ENCODE measurements at regions not wholly inside any gene's neighbourhood (a gene's known extent, or its start where the extent isn't known, plus 50 kb on each side); places are given as distances from the start of the nearest gene placed in this dataset.

- DNase-seq (ENCODE audit: extremely low spot score): no peak
- TF ChIP-seq ELF4 (IDR thresholded peaks at IDR 0.05) (no peak), NFRKB (IDR thresholded peaks at IDR 0.05) (no peak), ZNF384 (IDR thresholded peaks at IDR 0.05) (no peak), FOXM1 (IDR thresholded peaks at IDR 0.05; ENCODE audit: borderline replicate concordance) (no peak), SP1 (IDR thresholded peaks at IDR 0.05) (no peak), BHLHE40 (IDR thresholded peaks at IDR 0.05; ENCODE audit: borderline replicate concordance) (no peak), L3MBTL2 (conservative IDR thresholded peaks at IDR 0.05) (no peak), FOXA1 (IDR thresholded peaks at IDR 0.05) (no peak), FOXK2 (IDR thresholded peaks at IDR 0.05) (no peak), TARDBP (IDR thresholded peaks at IDR 0.05) (no peak), ARNT (IDR thresholded peaks at IDR 0.05) (no peak), LEF1 (IDR thresholded peaks at IDR 0.05; ENCODE audit: borderline replicate concordance) (no peak), HDGF (IDR thresholded peaks at IDR 0.05; ENCODE audit: borderline replicate concordance) (no peak), SUZ12 (IDR thresholded peaks at IDR 0.05) (no peak), CTBP1 (IDR thresholded peaks at IDR 0.05; ENCODE audit: borderline replicate concordance) (no peak)
- TF ChIP-seq, protein P1, sequence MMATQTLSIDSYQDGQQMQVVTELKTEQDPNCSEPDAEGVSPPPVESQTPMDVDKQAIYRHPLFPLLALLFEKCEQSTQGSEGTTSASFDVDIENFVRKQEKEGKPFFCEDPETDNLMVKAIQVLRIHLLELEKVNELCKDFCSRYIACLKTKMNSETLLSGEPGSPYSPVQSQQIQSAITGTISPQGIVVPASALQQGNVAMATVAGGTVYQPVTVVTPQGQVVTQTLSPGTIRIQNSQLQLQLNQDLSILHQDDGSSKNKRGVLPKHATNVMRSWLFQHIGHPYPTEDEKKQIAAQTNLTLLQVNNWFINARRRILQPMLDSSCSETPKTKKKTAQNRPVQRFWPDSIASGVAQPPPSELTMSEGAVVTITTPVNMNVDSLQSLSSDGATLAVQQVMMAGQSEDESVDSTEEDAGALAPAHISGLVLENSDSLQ (IDR thresholded peaks at IDR 0.05): no peak
- POLR2A ChIA-PET: no interaction called here
- CTCF ChIA-PET: no interaction called here
These were observed 155.1 kb upstream of the CELF4 start for GRCh38 chr18:37720663-37721062.

DNA sequence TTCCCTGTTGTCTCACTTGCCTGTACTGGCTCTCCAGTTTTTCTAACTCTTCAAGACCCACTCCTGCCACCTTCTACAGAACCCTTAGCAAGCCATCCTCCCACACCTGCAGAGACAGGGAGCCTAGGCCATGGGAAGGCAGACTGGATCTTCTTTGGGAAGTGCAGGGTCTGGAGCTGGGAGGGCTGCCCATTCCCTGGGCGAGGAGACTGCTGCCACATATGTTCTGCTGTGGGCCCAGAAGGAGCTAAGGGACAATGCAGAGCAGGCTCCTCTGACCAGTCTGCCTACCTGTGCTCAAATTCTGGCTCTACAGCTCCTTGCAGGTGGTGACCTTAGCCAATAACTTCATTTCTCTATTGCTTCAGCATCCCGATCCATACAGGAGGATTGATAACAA, 152.1 kb upstream of the CELF4 start:
- ChIA-PET CTCF (no interaction called here), POLR2A (no interaction called here)
- DNase-seq (ENCODE audit: extremely low spot score): no peak
- TF ChIP-seq LEF1 (IDR thresholded peaks at IDR 0.05; ENCODE audit: borderline replicate concordance) (no peak), HDGF (IDR thresholded peaks at IDR 0.05; ENCODE audit: borderline replicate concordance) (no peak), ELF4 (IDR thresholded peaks at IDR 0.05) (no peak), CTBP1 (IDR thresholded peaks at IDR 0.05; ENCODE audit: borderline replicate concordance) (no peak), FOXK2 (IDR thresholded peaks at IDR 0.05) (no peak)

GRCh38 chr18:37717098-37717497, 151.5 kb upstream of the CELF4 start:
- no peak for TF ChIP-seq TARDBP (IDR thresholded peaks at IDR 0.05)
- no peak for TF ChIP-seq FOXK2 (IDR thresholded peaks at IDR 0.05)
- no peak for TF ChIP-seq LEF1 (IDR thresholded peaks at IDR 0.05; ENCODE audit: borderline replicate concordance)
- no peak for DNase-seq (ENCODE audit: extremely low spot score)
- CTCF ChIA-PET: no interaction called here
- POLR2A ChIA-PET: no interaction called here

DNA sequence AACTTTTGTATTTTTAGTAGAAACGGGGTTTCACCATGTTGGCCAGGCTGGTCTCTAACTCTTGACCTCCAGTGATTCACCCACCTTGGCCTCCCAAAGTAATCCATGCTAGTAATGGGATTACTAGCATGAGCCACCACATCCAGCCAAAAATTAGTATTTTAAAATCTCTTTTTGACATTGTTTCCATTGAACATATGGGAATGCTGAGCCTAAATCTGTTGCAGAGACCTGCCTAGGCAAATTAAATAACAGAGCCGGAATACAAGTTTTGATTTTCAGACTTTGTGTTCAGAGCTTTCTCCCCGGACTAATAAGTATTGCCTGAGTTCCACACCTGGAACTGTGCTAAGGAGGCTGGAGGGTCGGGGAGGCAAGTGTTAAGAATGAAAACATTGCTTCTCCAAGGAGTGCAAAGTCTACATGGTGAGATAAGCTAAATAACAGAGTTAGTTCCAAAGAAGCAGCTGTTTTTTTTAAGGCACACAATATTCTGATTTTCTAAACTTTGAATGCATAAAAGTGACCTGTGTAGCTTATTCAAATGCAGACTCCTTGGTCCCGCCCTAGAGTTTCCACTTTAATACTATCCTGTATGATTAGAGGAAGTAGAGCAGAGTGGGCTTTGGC, 150.6 kb upstream of the CELF4 start:
- TF ChIP-seq FOXM1 (IDR thresholded peaks at IDR 0.05; ENCODE audit: borderline replicate concordance) (no peak), BHLHE40 (IDR thresholded peaks at IDR 0.05; ENCODE audit: borderline replicate concordance) (no peak), LEF1 (IDR thresholded peaks at IDR 0.05; ENCODE audit: borderline replicate concordance) (no peak)
- ChIA-PET CTCF (no interaction called here), POLR2A (no interaction called here)
- DNase-seq (ENCODE audit: extremely low spot score): no peak

- POLR2A ChIA-PET: no interaction called here
- no peak for DNase-seq (ENCODE audit: extremely low spot score)
- TF ChIP-seq, protein P1 (IDR thresholded peaks at IDR 0.05): no peak
- TF ChIP-seq HDGF (IDR thresholded peaks at IDR 0.05; ENCODE audit: borderline replicate concordance) (no peak), ZNF384 (IDR thresholded peaks at IDR 0.05) (no peak), CTBP1 (IDR thresholded peaks at IDR 0.05; ENCODE audit: borderline replicate concordance) (no peak), LEF1 (IDR thresholded peaks at IDR 0.05; ENCODE audit: borderline replicate concordance) (no peak), SP1 (IDR thresholded peaks at IDR 0.05) (no peak), FOXM1 (IDR thresholded peaks at IDR 0.05; ENCODE audit: borderline replicate concordance) (no peak), ARNT (IDR thresholded peaks at IDR 0.05) (no peak), L3MBTL2 (conservative IDR thresholded peaks at IDR 0.05) (no peak)
- CTCF ChIA-PET: interaction anchor here (0.6 kb wide), 1 partner anchor 62 kb away, joined by 3 read pairs; no protein-coding TSS in a partner anchor
These were observed 149.1 kb upstream of the CELF4 start for GRCh38 chr18:37714691-37715090.

GRCh38 chr18:37712776-37713175, 147.2 kb upstream of the CELF4 start:
- ChIA-PET POLR2A (no interaction called here), CTCF (no interaction called here)
- TF ChIP-seq SUZ12 (IDR thresholded peaks at IDR 0.05) (no peak), ARNT (IDR thresholded peaks at IDR 0.05) (no peak), FOXA1 (IDR thresholded peaks at IDR 0.05) (no peak), BHLHE40 (IDR thresholded peaks at IDR 0.05; ENCODE audit: borderline replicate concordance) (no peak), NFRKB (IDR thresholded peaks at IDR 0.05) (no peak), L3MBTL2 (conservative IDR thresholded peaks at IDR 0.05) (no peak), SP1 (IDR thresholded peaks at IDR 0.05) (no peak)
- DNase-seq (ENCODE audit: extremely low spot score): no peak

GRCh38 chr18:37711766-37712505, 146.3 kb upstream of the CELF4 start:
- TF ChIP-seq, protein P1 (IDR thresholded peaks at IDR 0.05): no peak
- TF ChIP-seq BHLHE40 (IDR thresholded peaks at IDR 0.05; ENCODE audit: borderline replicate concordance) (no peak), ZNF384 (IDR thresholded peaks at IDR 0.05) (no peak), L3MBTL2 (conservative IDR thresholded peaks at IDR 0.05) (no peak), LEF1 (IDR thresholded peaks at IDR 0.05; ENCODE audit: borderline replicate concordance) (no peak), TARDBP (IDR thresholded peaks at IDR 0.05) (no peak), ARNT (IDR thresholded peaks at IDR 0.05) (no peak), ELF4 (IDR thresholded peaks at IDR 0.05) (no peak), HDGF (IDR thresholded peaks at IDR 0.05; ENCODE audit: borderline replicate concordance) (no peak), SUZ12 (IDR thresholded peaks at IDR 0.05) (no peak)
- ChIA-PET POLR2A (no interaction called here), CTCF (no interaction called here)
- DNase-seq (ENCODE audit: extremely low spot score): no peak

Measured in HEK293T (cell line).